ENCODE measurements at regions not wholly inside any gene's neighbourhood (a gene's known extent, or its start where the extent isn't known, plus 50 kb on each side); places are given as distances from the start of the nearest gene placed in this dataset.

DNA sequence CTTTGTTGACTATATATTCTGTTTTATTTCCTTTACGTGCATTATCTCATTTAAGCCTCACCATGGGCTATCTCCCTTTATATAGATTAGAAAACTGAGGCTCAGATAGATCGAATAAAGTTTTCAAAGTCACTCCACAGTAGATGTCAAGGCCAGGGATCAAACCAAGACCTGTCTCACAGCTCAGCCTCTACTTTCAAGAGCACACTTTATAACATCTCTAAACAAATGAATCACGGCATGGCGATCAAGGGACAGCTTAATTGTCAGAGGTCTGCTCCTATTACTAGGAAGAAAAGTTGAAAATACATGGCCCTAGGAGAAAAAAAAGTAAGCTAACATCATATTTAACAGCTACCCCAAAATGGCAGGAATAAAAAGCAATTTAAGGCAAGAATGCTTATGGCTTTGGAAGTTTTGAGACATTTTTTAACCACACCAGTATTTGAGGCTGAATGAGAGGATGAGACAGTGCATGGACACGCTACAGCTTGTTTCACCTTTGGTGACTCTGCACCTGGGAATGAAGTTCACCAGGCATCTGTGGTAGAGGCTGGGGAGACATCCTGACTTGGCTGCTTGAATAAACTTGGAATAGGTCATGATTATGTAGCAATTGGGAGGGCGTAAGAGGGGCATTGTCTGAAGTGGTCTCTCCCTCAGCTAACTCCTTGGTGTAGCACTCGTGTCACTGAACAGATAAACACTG, 486.8 kb upstream of the WWC1 start:
- H3K36me3 Mint-ChIP-seq (ENCODE audit: low read depth), result no peaks in the 10 kb centered on the region
- H3K27me3 Mint-ChIP-seq, result peaks cover 2% of the 10 kb centered on the region
- no peaks in the 10 kb centered on the region for H3K9me3 Mint-ChIP-seq
- no peak overlapping the region for H3K27ac Mint-ChIP-seq
- no peaks in the 10 kb centered on the region for H3K4me1 Mint-ChIP-seq (ENCODE audit: low read depth)
- intact Hi-C loops (cut with micrococcal nuclease), result loop anchor here (5.0 kb wide), 1 partner anchor 82 kb away; no protein-coding TSS in a partner anchor
- no peak overlapping the region for H3K4me3 Mint-ChIP-seq

DNA sequence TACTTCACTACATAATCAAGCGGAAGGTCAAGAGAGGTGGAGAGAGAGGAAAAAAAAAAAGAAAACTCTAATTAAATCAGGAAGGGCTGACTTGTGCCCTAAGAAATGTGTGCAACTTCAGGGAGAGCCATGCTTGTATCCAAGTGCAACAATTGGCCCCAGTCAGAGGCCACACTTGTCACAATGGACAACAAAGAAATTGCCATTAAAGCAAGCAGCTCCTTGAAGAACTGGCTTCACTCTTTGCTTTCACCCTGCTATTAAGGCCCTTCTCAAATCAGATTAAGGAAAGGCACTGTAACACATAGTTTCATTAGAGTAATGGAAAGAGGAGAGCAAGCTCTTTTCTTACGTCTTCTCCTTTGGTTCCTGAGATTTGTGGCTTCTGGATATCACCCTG, 480.9 kb upstream of the WWC1 start:
- intact Hi-C loops (cut with micrococcal nuclease), result no loop called here
- Mint-ChIP-seq H3K4me3 (no peak overlapping the region), H3K27me3 (no peaks in the 10 kb centered on the region)

DNA sequence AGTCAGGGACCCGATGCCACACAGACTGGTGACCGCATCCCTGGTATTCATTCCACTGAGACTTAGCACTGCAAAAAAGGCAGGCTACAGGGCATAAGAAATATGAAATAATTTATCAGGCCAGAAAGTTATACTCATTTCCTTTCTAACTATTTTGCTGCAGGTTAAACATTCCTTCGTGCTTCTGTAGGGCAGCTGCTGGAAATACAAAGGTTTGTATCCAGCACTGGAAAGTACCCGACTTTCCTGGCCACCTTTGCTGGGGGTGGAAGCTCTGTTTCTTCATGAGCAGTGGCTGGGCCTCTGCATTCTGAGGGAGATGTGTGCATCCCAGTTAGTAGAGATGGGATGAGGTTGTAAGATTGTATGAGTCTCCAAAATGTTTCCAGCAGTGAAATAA, 478.6 kb upstream of the WWC1 start:
- intact Hi-C loops (cut with micrococcal nuclease), result no loop called here
- no peaks in the 10 kb centered on the region for H3K9me3 Mint-ChIP-seq
- H3K4me3 Mint-ChIP-seq, result no peak overlapping the region
- no peak overlapping the region for H3K27ac Mint-ChIP-seq
- peaks cover 13% of the 10 kb centered on the region for H3K4me1 Mint-ChIP-seq (ENCODE audit: low read depth)
- no peaks in the 10 kb centered on the region for H3K36me3 Mint-ChIP-seq (ENCODE audit: low read depth)
- H3K27me3 Mint-ChIP-seq, result no peaks in the 10 kb centered on the region

More for the DNA sequence above, 480.9 kb upstream of the WWC1 start:
- no peak overlapping the region for H3K27ac Mint-ChIP-seq
- no peaks in the 10 kb centered on the region for H3K9me3 Mint-ChIP-seq
- no peaks in the 10 kb centered on the region for H3K36me3 Mint-ChIP-seq (ENCODE audit: low read depth)
- peaks cover 1% of the 10 kb centered on the region for H3K4me1 Mint-ChIP-seq (ENCODE audit: low read depth)

DNA sequence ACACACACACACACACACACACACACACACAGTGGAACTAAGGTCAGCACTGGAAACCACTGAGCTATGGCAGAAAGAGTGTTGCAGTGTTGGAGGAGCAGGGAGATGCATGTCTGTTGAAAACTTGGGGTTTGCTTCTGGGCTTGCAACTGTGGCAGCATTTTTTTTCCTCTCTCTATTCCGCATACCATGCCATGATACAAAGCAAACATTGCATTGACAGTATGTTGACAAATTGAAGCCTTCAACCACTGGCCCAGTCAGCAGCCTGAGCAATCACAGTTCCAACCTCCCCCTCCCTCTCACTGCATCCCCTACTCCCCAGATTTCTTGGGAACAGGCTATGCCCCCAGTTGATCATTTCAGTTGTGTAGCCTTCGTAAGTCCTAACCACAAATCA, 478.1 kb upstream of the WWC1 start:
- H3K4me3 Mint-ChIP-seq, result no peak overlapping the region
- no peaks in the 10 kb centered on the region for H3K36me3 Mint-ChIP-seq (ENCODE audit: low read depth)
- no peak overlapping the region for H3K27ac Mint-ChIP-seq
- no peaks in the 10 kb centered on the region for H3K27me3 Mint-ChIP-seq
- intact Hi-C loops (cut with micrococcal nuclease), result no loop called here
- peaks cover 13% of the 10 kb centered on the region for H3K4me1 Mint-ChIP-seq (ENCODE audit: low read depth)
- no peaks in the 10 kb centered on the region for H3K9me3 Mint-ChIP-seq

DNA sequence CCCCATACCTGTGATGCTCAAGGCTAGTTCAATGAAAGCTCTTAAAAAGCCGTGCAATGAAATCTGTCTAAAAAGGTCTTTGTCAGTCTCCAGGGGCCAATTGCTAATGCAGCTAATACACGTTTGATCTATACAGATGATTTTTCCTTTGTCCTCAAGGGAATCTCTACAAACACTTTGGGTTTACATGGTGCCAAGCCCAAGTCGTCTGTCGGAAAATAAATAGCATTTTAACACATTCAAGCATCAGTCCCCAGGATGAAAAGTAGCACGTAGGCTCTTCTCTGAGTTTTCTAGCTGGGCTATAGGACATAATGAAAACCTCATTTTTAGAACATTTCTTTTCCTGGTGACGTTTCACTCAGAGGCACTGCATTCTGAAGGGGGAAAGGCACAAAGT, 477.4 kb upstream of the WWC1 start:
- intact Hi-C loops (cut with micrococcal nuclease), result no loop called here
- no peak overlapping the region for H3K4me3 Mint-ChIP-seq
- H3K4me1 Mint-ChIP-seq (ENCODE audit: low read depth), result peaks cover 13% of the 10 kb centered on the region
- H3K36me3 Mint-ChIP-seq (ENCODE audit: low read depth), result no peaks in the 10 kb centered on the region
- H3K27me3 Mint-ChIP-seq, result no peaks in the 10 kb centered on the region
- H3K27ac Mint-ChIP-seq, result no peak overlapping the region
- no peaks in the 10 kb centered on the region for H3K9me3 Mint-ChIP-seq

DNA sequence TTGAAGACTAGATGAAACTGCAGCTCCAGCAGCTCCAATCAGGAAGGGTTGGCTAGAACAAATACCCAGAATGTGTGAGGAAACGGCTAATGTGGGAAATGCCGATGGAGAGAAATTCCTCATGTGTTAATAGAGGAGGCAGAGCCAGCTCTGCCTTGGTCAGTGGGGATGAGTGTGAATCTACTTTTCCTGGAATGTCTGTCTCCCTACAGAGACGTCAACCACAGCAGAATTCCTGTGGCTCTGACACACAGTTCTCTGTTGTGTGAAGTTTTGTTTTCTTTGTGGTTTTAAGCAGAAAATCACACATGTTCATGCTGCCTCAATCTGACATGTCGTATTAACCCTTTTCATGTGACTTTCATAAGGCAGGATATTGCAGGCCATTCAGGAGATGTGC, 476.6 kb upstream of the WWC1 start:
- no peak overlapping the region for H3K4me3 Mint-ChIP-seq
- H3K36me3 Mint-ChIP-seq (ENCODE audit: low read depth), result no peaks in the 10 kb centered on the region
- H3K27me3 Mint-ChIP-seq, result no peaks in the 10 kb centered on the region
- peaks cover 13% of the 10 kb centered on the region for H3K4me1 Mint-ChIP-seq (ENCODE audit: low read depth)
- intact Hi-C loops (cut with micrococcal nuclease), result no loop called here
- H3K27ac Mint-ChIP-seq, result no peak overlapping the region
- no peaks in the 10 kb centered on the region for H3K9me3 Mint-ChIP-seq

DNA sequence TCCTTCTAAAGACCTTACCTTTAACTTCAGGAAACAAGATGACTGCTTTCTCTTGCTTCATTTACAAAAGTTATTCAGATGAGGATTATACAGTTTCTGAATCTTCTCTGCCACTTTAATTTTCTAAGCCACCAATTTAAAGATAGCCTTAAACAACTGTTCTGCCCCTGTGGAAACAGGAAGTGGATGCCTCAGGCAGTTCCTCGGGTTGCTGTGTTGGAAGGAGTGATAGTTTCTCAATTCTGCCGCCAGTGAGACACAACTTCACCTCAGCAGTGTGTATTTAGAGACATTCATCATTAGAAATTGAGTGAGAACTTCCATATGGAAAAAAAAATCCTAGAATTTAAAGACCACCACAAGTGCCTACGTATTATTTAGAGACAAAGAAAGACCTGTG, 475.1 kb upstream of the WWC1 start:
- Mint-ChIP-seq H3K27ac (no peak overlapping the region), H3K9me3 (no peaks in the 10 kb centered on the region), H3K27me3 (no peaks in the 10 kb centered on the region), H3K36me3 (ENCODE audit: low read depth) (no peaks in the 10 kb centered on the region), H3K4me3 (no peak overlapping the region), H3K4me1 (ENCODE audit: low read depth) (peaks cover 13% of the 10 kb centered on the region)
- intact Hi-C loops (cut with micrococcal nuclease), result no loop called here

DNA sequence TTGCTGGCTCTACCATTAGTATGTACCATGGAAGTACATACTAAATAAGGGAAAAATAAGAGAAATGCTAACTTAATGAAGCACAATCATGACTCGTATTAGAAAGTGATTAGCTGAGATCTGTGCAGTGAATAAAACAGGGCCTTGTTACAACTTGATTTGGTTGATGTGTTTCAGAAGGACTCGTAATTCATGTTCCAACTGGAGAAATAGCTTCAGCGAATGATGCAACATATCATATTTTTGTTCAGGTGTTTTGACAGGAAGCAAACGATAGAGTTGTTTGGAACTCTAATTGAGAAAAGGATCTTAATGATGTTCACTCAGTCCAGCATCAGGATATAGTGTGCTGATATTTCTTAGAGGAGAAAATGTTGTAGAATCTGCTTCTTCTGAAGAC, 474.6 kb upstream of the WWC1 start:
- H3K4me1 Mint-ChIP-seq (ENCODE audit: low read depth), result peaks cover 13% of the 10 kb centered on the region
- no peak overlapping the region for H3K27ac Mint-ChIP-seq
- intact Hi-C loops (cut with micrococcal nuclease), result no loop called here
- no peaks in the 10 kb centered on the region for H3K36me3 Mint-ChIP-seq (ENCODE audit: low read depth)
- H3K27me3 Mint-ChIP-seq, result no peaks in the 10 kb centered on the region
- no peaks in the 10 kb centered on the region for H3K9me3 Mint-ChIP-seq
- H3K4me3 Mint-ChIP-seq, result no peak overlapping the region

DNA sequence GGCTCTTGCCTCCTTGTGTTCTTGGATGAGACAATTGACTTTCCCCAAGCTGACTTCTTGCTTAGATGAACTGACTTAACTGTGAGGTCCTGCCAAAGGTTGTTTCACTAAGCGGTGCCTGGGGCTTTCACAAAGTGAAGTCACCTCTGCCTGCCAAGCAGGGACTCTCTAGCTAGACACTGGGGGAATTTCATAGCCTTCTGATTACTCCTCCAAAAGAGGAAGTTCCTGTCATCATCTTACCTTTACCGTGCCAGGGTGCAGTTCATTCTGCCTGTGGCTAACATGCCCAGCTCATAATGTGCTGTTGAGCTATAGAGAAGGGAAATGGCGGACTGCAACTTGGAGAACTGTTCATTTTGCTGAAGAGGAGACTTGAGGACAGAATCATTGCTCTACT, 472.0 kb upstream of the WWC1 start:
- Mint-ChIP-seq H3K4me3 (no peak overlapping the region), H3K4me1 (ENCODE audit: low read depth) (peaks cover 13% of the 10 kb centered on the region), H3K27ac (no peak overlapping the region), H3K36me3 (ENCODE audit: low read depth) (no peaks in the 10 kb centered on the region), H3K9me3 (no peaks in the 10 kb centered on the region), H3K27me3 (peaks cover 2% of the 10 kb centered on the region)
- intact Hi-C loops (cut with micrococcal nuclease), result no loop called here

DNA sequence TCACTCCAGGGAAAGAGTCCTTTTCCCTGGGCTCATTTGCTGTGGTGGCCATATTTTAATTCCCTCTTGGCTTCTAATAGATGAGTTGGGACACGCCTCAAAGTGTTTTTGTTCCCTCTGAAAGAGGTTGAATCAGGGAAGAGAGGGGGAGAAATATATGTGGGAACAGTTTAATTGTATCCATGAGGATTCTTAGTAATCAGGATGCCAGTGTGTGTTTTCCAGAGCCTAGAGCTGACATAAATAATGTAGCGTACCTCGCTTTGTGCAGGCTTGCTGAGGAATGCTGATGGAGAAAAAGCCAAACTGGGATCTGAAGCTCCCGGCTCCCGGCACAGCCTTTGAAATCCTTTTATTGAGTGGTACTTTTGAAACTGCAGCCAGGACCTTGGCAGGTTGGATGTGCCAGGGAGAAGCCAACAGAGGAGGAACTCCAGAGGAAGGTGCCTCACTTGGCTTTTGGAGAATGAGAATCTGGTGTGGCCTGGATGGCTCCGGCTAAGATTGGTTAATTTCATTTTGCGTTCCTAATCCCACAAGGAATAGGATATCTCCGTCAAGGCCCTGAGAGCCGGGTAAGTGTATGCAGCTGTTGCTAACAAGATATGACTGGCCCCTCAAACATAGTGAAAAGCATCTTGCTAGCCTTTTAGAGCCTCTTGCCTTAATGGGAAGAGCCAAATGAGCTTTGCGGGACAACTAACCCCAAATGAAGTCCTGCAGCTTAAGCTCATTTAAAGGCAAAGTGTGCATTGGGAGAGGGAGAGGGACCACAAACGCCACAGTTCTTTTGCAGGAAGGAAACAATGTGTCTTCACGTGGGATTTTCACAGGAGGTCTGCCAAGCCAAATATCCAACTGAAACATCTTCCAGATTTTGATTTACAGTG, 471.1 kb upstream of the WWC1 start:
- H3K9me3 Mint-ChIP-seq, result no peaks in the 10 kb centered on the region
- no peak overlapping the region for H3K27ac Mint-ChIP-seq
- no peak overlapping the region for H3K4me3 Mint-ChIP-seq
- peaks cover 13% of the 10 kb centered on the region for H3K4me1 Mint-ChIP-seq (ENCODE audit: low read depth)
- peaks cover 2% of the 10 kb centered on the region for H3K27me3 Mint-ChIP-seq
- H3K36me3 Mint-ChIP-seq (ENCODE audit: low read depth), result no peaks in the 10 kb centered on the region
- intact Hi-C loops (cut with micrococcal nuclease), result no loop called here

DNA sequence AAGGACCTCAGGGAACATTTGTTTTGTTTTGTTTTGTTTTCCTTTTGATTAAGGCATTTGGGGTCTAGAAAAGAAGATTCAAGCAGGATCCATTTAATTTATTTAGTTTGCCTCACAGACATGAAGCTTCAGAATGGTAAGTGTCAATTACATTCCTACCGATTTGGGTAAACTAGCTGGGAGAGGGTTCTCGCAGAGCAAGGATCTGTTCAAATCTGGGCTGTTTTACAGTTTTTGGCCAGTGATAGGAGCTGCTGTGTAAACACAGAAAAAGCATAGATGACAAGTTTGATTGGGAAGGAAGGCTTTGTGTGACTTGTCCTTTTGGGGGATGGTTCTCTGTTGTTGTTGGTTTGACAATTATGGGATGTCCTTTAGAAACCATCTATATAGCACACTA, 470.3 kb upstream of the WWC1 start:
- Mint-ChIP-seq H3K4me3 (no peak overlapping the region), H3K36me3 (ENCODE audit: low read depth) (no peaks in the 10 kb centered on the region), H3K27ac (no peak overlapping the region), H3K27me3 (peaks cover 2% of the 10 kb centered on the region), H3K4me1 (ENCODE audit: low read depth) (peaks cover 6% of the 10 kb centered on the region), H3K9me3 (no peaks in the 10 kb centered on the region)
- intact Hi-C loops (cut with micrococcal nuclease), result no loop called here

DNA sequence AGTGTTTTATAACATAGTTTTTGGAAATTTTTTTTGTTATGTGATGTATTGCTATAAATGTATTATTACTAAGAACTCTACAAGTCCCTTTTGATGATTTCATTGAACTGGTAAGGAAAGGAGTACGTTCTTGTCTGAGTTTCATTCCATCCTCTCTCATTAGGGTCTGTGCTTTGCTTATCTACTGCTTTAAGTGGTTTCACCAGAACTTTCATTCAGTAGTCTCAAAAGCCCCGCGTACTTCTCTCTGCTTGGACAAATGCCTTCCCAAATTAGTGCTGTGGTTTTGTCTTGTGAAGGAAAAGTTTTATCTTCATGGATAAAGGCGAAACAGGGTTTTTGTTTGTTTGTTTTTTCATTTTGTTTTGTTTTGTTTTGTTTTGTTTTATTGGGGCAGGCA, 469.8 kb upstream of the WWC1 start:
- H3K4me3 Mint-ChIP-seq, result no peak overlapping the region
- no peaks in the 10 kb centered on the region for H3K9me3 Mint-ChIP-seq
- H3K4me1 Mint-ChIP-seq (ENCODE audit: low read depth), result peaks cover under 1% of the 10 kb centered on the region
- peaks cover 2% of the 10 kb centered on the region for H3K27me3 Mint-ChIP-seq
- no peak overlapping the region for H3K27ac Mint-ChIP-seq
- no peaks in the 10 kb centered on the region for H3K36me3 Mint-ChIP-seq (ENCODE audit: low read depth)
- intact Hi-C loops (cut with micrococcal nuclease), result no loop called here

DNA sequence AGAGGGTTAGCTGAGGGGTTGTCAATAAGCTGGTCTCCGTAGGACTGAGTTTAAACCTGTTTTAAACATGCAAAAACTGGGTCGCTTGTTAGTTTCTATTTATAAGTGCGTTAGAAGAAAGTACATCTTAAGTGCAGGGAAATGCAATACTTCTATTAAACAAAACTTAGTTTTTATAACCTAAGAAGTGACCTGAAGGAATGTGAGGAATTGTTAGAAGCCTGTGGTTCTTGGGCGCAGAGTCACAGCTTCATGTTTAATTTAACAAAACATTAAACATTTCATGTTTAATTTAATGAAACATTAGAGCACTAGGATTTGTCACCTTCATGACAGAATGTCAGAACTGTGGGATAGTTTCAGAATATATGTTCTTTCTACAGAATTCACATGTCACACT, 469.2 kb upstream of the WWC1 start:
- H3K9me3 Mint-ChIP-seq, result no peaks in the 10 kb centered on the region
- no peak overlapping the region for H3K27ac Mint-ChIP-seq
- intact Hi-C loops (cut with micrococcal nuclease), result no loop called here
- peaks cover 2% of the 10 kb centered on the region for H3K27me3 Mint-ChIP-seq
- H3K36me3 Mint-ChIP-seq (ENCODE audit: low read depth), result no peaks in the 10 kb centered on the region
- no peaks in the 10 kb centered on the region for H3K4me1 Mint-ChIP-seq (ENCODE audit: low read depth)
- no peak overlapping the region for H3K4me3 Mint-ChIP-seq

DNA sequence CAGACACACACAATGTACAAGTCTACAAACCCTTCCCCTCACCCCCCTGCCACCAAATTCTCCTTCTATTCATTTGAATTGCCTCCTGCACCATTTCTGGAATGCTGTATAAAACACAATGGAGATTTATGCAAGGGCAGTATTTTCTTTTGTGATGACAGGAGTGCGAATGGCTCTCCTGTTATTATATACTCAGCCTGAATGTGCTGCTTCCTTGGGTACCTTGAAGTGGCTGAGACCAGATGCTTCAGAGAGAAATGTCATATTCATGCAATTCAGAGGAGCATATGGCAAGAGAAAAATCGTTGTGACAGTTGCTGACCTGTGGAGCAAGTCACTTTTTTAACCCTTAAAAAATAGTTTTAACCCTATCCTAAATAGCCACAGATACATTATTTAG, 468.0 kb upstream of the WWC1 start:
- H3K36me3 Mint-ChIP-seq (ENCODE audit: low read depth), result no peaks in the 10 kb centered on the region
- peaks cover 2% of the 10 kb centered on the region for H3K27me3 Mint-ChIP-seq
- intact Hi-C loops (cut with micrococcal nuclease), result no loop called here
- H3K4me1 Mint-ChIP-seq (ENCODE audit: low read depth), result peaks cover 5% of the 10 kb centered on the region
- H3K4me3 Mint-ChIP-seq, result no peak overlapping the region
- H3K27ac Mint-ChIP-seq, result no peak overlapping the region
- no peaks in the 10 kb centered on the region for H3K9me3 Mint-ChIP-seq

Data from dendritic cell treated with granulocyte-macrophage colony-stimulating factor and Interleukin-4, amounts not matched to agents 40 ng/mL and 50 ng/mL, for 4 days (primary cell).